H9 (cell line): ENCODE measurements at regions not wholly inside any gene's neighbourhood (a gene's known extent, or its start where the extent isn't known, plus 50 kb on each side); places are given as distances from the start of the nearest gene placed in this dataset.

Experiments used
- DNase-seq: peaks from one replicate; pipeline ENCODE4 v3.0.0-alpha.2; 2017
- H2AFZ ChIP-seq: one replicate; pipeline ENCODE4 v1.6.1; 2013; ENCODE audit warnings: mild to moderate bottlenecking, low read length, control low read depth, moderate library complexity
- H2AK5ac ChIP-seq: 2 replicates; pipeline ENCODE4 v1.6.1; 2013; ENCODE audit warnings: low read length, control low read depth, mixed read lengths; ENCODE audit not compliant: insufficient read length
- H2BK120ac ChIP-seq: one replicate; pipeline ENCODE4 v1.6.1; 2013; ENCODE audit warnings: low read depth, mild to moderate bottlenecking, low read length, control low read depth, inconsistent platforms; ENCODE audit not compliant: poor library complexity, severe bottlenecking
- H2BK12ac ChIP-seq: 2 replicates; pipeline ENCODE4 v1.6.1; 2013; ENCODE audit warnings: low read length, control low read depth, mixed read lengths, low read depth; ENCODE audit not compliant: insufficient read length
- H2BK15ac ChIP-seq: 2 replicates; pipeline ENCODE4 v1.6.1; 2013; ENCODE audit warnings: low read depth, low read length, control low read depth
- H2BK20ac ChIP-seq: one replicate; pipeline ENCODE4 v1.6.1; 2013; ENCODE audit warnings: low read depth, mild to moderate bottlenecking, low read length, control low read depth, inconsistent platforms; ENCODE audit not compliant: poor library complexity, severe bottlenecking
- H2BK5ac ChIP-seq: 2 replicates; pipeline ENCODE4 v1.6.1; 2013; ENCODE audit warnings: low read length, control low read depth, mixed read lengths; ENCODE audit not compliant: insufficient read length
- H3K14ac ChIP-seq: 2 replicates; pipeline ENCODE4 v1.6.1; 2013; ENCODE audit warnings: low read length, control low read depth; ENCODE audit not compliant: insufficient read depth
- H3K18ac ChIP-seq: 2 replicates; pipeline ENCODE4 v1.6.1; 2013; ENCODE audit warnings: low read depth, mild to moderate bottlenecking, mixed read lengths, low read length, control low read depth; ENCODE audit not compliant: insufficient read length
- H3K23ac ChIP-seq: 2 replicates; pipeline ENCODE4 v1.6.1; 2013; ENCODE audit warnings: low read length, control low read depth, mixed read lengths, low read depth; ENCODE audit not compliant: insufficient read length
- H3K23me2 ChIP-seq: 2 replicates; pipeline ENCODE4 v1.6.1; 2013; ENCODE audit warnings: low read depth, mild to moderate bottlenecking, mixed read lengths, low read length, control low read depth; ENCODE audit not compliant: insufficient read length, poor library complexity, severe bottlenecking
- H3K27ac ChIP-seq: 2 replicates; pipeline ENCODE4 v1.5.1; 2013; ENCODE audit warnings: low read length, control low read depth, mixed read lengths, low read depth; ENCODE audit not compliant: insufficient read length
- H3K27me3 ChIP-seq: 2 replicates; pipeline ENCODE4 v1.6.1; 2013; ENCODE audit warnings: low read length, control low read depth, inconsistent platforms; ENCODE audit not compliant: insufficient read depth
- H3K4ac ChIP-seq: 2 replicates; pipeline ENCODE4 v1.6.1; 2013; ENCODE audit warnings: low read depth, mild to moderate bottlenecking, control low read depth, inconsistent platforms, low read length, moderate library complexity
- H3K4me1 ChIP-seq: 2 replicates; pipeline ENCODE4 v1.6.1; 2013; ENCODE audit warnings: low read length, control low read depth, inconsistent platforms; ENCODE audit not compliant: insufficient read depth
- H3K4me2 ChIP-seq: 2 replicates; pipeline ENCODE4 v1.6.1; 2013; ENCODE audit warnings: low read length, control low read depth, mixed read lengths; ENCODE audit not compliant: insufficient read length, insufficient read depth
- H3K56ac ChIP-seq: 2 replicates; pipeline ENCODE4 v1.6.1; 2013; ENCODE audit warnings: low read depth, mild to moderate bottlenecking, mixed read lengths, low read length, control low read depth; ENCODE audit not compliant: insufficient read length
- H3K79me1 ChIP-seq: 2 replicates; pipeline ENCODE4 v1.6.1; 2013; ENCODE audit warnings: low read depth, mild to moderate bottlenecking, moderate library complexity, low read length, control low read depth, inconsistent platforms; ENCODE audit not compliant: insufficient read depth, poor library complexity, severe bottlenecking
- H3K79me2 ChIP-seq: 2 replicates; pipeline ENCODE4 v1.6.1; 2013; ENCODE audit warnings: low read length, control low read depth, inconsistent platforms; ENCODE audit not compliant: insufficient read depth
- H3K9ac ChIP-seq: 2 replicates; pipeline ENCODE4 v1.6.1; 2013; ENCODE audit warnings: low read length, control low read depth, mixed read lengths; ENCODE audit not compliant: insufficient read length; ENCODE audit errors: extremely low read depth
- H3K9me3 ChIP-seq: one replicate; pipeline ENCODE4 v1.6.1; 2013; ENCODE audit warnings: low read depth, low read length, inconsistent platforms; ENCODE audit not compliant: control insufficient read depth
- H3T11ph ChIP-seq: one replicate; pipeline ENCODE4 v1.6.1; 2013; ENCODE audit warnings: mild to moderate bottlenecking, low read length, control low read depth, inconsistent platforms
- H4K20me1 ChIP-seq: one replicate; pipeline ENCODE4 v1.6.1; 2013; ENCODE audit not compliant: control insufficient read depth, insufficient read length, insufficient read depth
- H4K5ac ChIP-seq: 2 replicates; pipeline ENCODE4 v1.6.1; 2013; ENCODE audit warnings: low read depth, mild to moderate bottlenecking, mixed read lengths, low read length, control low read depth; ENCODE audit not compliant: insufficient read length
- H4K8ac ChIP-seq: replicated peaks from 2 replicates; pipeline ENCODE4 v1.6.1; 2013; ENCODE audit warnings: low read length, control low read depth, mixed read lengths, low read depth; ENCODE audit not compliant: insufficient read length
- H4K91ac ChIP-seq: 2 replicates; pipeline ENCODE4 v1.6.1; 2013; ENCODE audit warnings: low read depth, mild to moderate bottlenecking, moderate library complexity, mixed read lengths, low read length, control low read depth; ENCODE audit not compliant: insufficient read length
- H3K27ac Mint-ChIP-seq, 3 experiments: 2 replicates in 2 of 3; 3 replicates in 1 of 3; pipeline ENCODE4 v1.8.0; 2020 to 2021; ENCODE audit warnings: mixed read lengths in 3 of 3, mild to moderate bottlenecking in 1 of 3, moderate library complexity in 1 of 3
- H3K27me3 Mint-ChIP-seq: 2 replicates; pipeline ENCODE4 v1.8.0; 2021; ENCODE audit warnings: low read depth, mild to moderate bottlenecking, moderate library complexity, mixed read lengths
- H3K36me3 Mint-ChIP-seq, 3 experiments: 2 replicates in 2 of 3; 3 replicates in 1 of 3; pipeline ENCODE4 v1.8.0; 2020 to 2021; ENCODE audit warnings: low read depth in 3 of 3, mixed read lengths in 3 of 3; ENCODE audit not compliant: insufficient read depth in 1 of 3
- H3K4me1 Mint-ChIP-seq, 2 experiments: 2 replicates each; pipeline ENCODE4 v1.8.0; 2020; ENCODE audit warnings: mixed read lengths in 2 of 2
- H3K4me3 Mint-ChIP-seq, 2 experiments: 2 replicates in 1 of 2; 3 replicates in 1 of 2; pipeline ENCODE4 v1.8.0; 2020 to 2021; ENCODE audit warnings: mild to moderate bottlenecking in 2 of 2, mixed read lengths in 2 of 2, moderate library complexity in 1 of 2
- H3K9me3 Mint-ChIP-seq, 2 experiments: 2 replicates in 1 of 2; 3 replicates in 1 of 2; pipeline ENCODE4 v1.8.0; 2020; ENCODE audit warnings: mild to moderate bottlenecking in 2 of 2, mixed read lengths in 2 of 2, moderate library complexity in 1 of 2
- CTCF ChIP-seq: fragments of 200-600 bp; sonication (generic); conservative IDR thresholded peaks from 3 replicates; pipeline ENCODE4 v1.8.0; 2021; ENCODE audit warnings: antibody characterized with exemption, mild to moderate bottlenecking
- WGBS: extraction: QIAGEN DNeasy Blood & Tissue Kit; methylation state at CpG from one replicate; pipeline ENCODE4 v1.1.7; 2013; ENCODE audit warnings: missing lambda C conversion rate, low lambda C conversion rate, mixed read lengths; ENCODE audit not compliant: insufficient read length; ENCODE audit errors: extremely low coverage; 5-methylcytosine and 5-hydroxymethylcytosine counted together

- H3K27ac Mint-ChIP-seq, result no peak overlapping the region
- no CpG with 5 or more reads among the region's 6 CpGs for WGBS
These were observed 552.9 kb upstream of the PABPC4L start for GRCh38 chr4:134754301-134755019.

More at GRCh38 chr4:134754301-134755019, 552.9 kb upstream of the PABPC4L start:
- no peaks in the 10 kb centered on the region for H3K27me3 ChIP-seq
- H3K18ac ChIP-seq, result no peak overlapping the region
- no peaks in the 10 kb centered on the region for H3K79me2 ChIP-seq
- Mint-ChIP-seq H3K27me3 (no peaks in the 10 kb centered on the region), H3K36me3 (no peaks in the 10 kb centered on the region), H3K9me3 (no peaks in the 10 kb centered on the region), H3K4me1 (no peaks in the 10 kb centered on the region), H3K4me3 (no peak overlapping the region)
- H2BK12ac ChIP-seq, result no peak overlapping the region
- no peak overlapping the region for H3K4me2 ChIP-seq
- no peak overlapping the region for H2BK15ac ChIP-seq
- no peak overlapping the region for H3K23ac ChIP-seq
- no peak overlapping the region for H4K8ac ChIP-seq
- H2BK5ac ChIP-seq, result no peak overlapping the region
- no peak overlapping the region for H2BK20ac ChIP-seq
- no peak overlapping the region for H2BK120ac ChIP-seq
- H3K4me1 ChIP-seq, result no peaks in the 10 kb centered on the region
- no peak for DNase-seq
- no peaks in the 10 kb centered on the region for H4K20me1 ChIP-seq
- H2AFZ ChIP-seq, result no peak overlapping the region
- H3K9me3 ChIP-seq, result no peaks in the 10 kb centered on the region
- H2AK5ac ChIP-seq, result no peak overlapping the region
- H3K14ac ChIP-seq, result no peak overlapping the region
- H4K91ac ChIP-seq, result no peak overlapping the region
- H3K27ac ChIP-seq, result no peak overlapping the region
- H3K79me1 ChIP-seq, result no peaks in the 10 kb centered on the region
- H3T11ph ChIP-seq, result no peak overlapping the region
- H3K4ac ChIP-seq, result no peak overlapping the region
- no peaks in the 10 kb centered on the region for H3K23me2 ChIP-seq
- H3K56ac ChIP-seq, result no peak overlapping the region
- TF ChIP-seq CTCF, result no peak
- no peak overlapping the region for H3K9ac ChIP-seq
- no peak overlapping the region for H4K5ac ChIP-seq
